GM18517 (cell line): ENCODE measurements at regions not wholly inside any gene's neighbourhood (a gene's known extent, or its start where the extent isn't known, plus 50 kb on each side); places are given as distances from the start of the nearest gene placed in this dataset.
"Not testable (repeated sequence)": the region's sequence is repeated elsewhere in the genome, so short reads cannot be mapped to it uniquely, and the experiment has no call there.

Experiments
- ATAC-seq: cut with Tn5 transposase; IDR thresholded peaks from one replicate; pipeline ENCODE4 v1.9.1; 2021; ENCODE audit warnings: mild to moderate bottlenecking, moderate library complexity; ENCODE audit not compliant: unreplicated experiment

DNA sequence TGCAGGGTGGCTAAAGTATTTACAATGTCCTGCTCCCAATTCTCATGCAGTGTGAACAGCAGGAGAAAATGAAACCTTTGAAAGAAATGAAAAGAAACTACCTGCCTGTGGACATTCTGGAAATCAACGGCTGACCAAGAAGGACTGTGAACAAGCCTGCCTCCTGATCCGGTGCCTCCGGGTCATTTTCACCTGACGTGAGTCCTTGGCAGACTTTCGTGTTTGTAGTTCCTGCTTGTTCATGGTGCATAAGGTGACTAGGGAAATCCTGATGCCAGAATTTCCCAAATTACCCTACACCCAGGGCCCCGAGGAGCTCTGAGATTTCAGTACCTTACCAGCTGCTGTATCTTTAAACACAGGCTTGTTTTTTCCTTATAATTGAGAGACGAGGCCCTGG lies 317.5 kb downstream of the TLE1 start:
- ATAC-seq: no peak

DNA sequence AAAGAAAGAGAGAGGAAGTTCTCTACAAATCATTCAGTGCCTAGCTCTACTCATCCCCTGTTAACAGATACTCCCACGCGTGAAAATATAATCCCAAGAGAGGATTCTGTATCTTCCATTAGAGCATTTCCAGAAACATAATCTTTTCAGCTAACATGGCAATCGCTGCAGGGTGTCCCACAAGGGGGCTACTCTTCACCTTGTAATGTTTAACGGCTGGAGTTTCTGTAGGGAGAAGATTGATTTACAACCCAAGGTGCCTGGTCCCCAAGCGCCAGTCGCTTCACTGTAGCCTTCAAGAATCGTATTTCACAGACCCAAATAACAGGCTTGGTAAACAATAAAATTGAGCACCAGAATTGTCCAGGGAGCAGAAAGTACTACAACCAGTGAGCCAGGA lies 318.7 kb downstream of the TLE1 start:
- no peak for ATAC-seq

DNA sequence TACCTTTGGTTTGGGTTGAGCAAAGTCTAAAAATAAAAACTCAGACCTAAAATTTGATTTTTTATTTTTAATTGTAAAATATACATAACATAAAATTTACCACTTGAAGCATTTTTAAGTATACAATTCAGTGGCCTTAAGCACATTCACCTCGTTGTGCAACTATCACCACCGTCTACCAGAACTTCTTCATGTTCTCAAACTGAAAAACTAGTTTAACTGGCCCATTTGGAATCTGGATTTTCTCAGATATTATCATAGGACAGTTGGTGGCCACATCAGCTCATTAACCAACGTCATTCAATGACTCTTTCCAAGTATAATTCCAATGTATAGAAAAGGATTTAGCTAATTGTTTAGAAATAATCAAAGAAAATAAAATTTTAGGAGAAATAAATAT lies 319.3 kb downstream of the TLE1 start:
- no peak for ATAC-seq

DNA sequence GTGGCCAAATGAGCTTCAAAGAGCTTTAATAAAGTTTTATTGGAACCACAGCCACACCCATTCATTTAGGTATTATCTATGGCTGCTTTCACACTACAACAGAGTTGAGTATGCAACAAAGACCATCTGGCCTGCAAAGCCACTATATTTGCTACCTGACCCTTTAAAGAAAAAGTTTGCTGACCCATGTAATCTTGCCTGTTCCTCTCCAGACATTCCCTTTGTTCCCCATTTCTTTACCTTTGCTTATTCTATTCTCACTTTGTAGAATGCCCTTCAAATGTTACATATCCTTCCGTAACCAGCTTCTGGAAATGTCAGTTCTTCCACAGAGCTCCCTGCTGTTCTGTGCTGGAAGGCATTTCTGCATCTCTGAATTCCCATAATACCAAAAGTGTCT lies 320.2 kb downstream of the TLE1 start:
- no peak for ATAC-seq

DNA sequence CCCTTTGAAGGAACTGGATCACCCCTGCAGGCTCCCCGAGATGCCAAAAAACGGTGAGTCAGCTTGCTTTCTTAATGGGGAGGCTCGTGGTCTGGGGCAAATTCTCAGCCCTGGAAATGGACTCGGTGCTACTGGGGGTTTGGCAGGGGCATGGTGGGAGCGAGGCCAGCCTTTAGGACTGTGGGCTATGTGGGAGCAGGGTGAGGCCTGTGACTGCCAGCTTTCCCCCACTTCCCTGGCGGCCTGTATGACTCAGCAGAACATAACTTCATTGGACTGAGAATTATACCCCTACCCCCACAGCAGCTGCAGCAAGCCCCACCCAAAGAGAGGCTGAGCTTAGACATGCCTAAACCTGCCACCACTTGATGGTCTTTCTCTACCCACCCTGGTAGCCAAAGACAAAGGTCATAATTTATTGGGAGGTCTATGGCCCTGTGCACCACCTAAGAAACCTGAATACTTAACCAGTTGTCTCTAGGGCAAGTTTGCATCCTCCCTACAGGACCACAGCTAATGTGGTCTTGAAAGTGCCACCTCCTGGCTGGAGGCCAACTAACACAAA lies 325.3 kb downstream of the TLE1 start:
- ATAC-seq: no peak

DNA sequence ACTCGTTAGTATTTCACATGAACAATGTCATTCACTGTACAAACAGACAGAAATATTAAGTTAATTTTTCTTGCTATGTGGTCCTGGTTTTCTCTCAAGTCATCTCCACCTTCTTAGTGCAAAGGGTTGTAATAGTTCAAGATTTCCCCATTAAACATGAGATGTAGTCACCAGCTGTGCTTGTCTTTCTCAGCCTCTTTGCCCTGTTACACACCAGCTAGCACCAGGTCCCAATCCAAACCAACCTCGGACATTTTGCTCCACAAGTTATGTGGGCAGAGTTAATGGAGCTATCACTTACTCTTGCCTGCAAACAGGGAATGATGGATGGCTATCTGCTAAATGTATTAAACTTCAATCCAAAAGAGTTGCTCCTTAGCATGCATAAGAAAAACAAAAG lies 328.1 kb downstream of the TLE1 start:
- ATAC-seq: no peak

DNA sequence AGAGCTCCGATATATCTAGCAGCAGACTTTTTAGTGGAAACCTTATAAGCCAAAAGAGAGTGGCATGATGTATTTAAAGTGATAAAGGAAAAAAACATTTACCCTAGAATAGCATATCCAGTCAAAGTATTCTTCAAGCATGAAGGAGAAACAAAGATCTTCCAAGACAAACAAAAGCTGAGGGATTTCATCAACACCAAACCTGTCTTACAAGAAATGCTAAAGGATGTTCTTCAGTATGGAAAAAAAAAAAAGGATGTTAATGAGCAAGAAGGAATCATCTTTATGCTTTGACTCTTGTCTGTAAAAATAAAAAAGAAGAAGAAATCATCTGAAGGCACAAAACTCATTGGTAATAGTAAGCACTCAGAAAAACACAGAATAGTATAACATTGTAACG lies 338.2 kb downstream of the TLE1 start:
- ATAC-seq: no peak

DNA sequence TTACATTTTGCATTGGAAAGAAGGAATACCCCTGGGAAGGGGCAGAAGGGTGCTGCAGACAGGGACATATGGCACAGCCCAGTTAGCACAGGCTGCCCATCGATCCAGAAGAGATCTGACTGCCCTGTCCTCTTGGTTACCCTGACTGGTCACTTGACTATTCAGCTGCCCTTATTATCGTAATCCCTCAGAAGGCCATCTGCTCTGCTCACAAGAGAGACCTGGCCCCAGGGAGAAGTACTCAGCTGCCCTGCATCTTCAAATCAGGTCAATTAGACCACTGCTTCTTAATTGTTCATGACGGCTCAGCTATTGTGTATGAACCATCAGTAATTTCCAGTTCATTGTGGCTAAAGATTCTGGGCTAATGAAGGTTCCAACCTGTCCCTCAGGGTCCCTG lies 345.0 kb downstream of the TLE1 start:
- ATAC-seq: no peak

DNA sequence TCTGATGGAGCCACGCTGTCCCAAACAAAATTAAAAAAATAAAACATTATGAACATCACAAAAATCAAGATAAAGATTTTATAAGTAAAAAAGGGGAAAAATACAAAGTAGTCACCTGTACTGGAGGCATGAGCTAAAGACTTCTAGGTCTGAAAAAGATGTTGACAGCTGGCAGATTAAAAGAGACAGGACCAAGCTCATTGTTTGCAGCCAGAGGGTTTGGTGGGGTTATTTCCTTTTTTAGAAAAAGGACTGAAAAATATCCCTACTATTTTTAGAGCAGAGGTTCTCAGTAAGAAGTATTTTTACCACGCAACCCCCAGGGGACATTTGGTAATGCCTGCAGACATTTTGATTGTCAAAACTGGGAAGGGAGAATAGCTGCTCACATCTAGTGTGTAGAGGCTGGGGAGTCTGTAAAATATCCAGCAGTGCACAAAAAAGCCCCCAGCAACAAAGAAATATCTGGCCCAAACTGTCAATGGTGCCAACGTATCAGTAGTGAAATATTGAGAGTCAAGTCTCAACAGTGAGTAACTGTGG lies 353.4 kb downstream of the TLE1 start:
- no peak for ATAC-seq

DNA sequence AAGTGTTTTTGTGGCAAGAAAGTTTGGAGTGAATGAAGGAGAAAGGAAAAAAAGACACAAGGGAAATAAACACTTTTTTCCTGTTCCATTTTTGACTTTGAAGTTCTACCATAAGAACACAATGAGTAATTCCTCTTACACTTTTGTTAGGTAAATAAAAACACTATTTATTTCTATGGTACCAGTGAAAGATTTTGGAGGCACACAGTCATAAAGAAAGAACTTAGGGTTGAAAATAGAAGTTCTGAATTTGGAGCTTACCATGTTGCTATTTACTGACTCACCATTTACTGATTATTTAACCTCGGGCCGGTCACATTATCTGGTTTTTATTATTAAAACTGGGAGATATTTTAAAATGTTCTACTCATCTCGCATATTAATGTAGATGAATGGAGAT lies 367.8 kb downstream of the TLE1 start:
- no peak for ATAC-seq

DNA sequence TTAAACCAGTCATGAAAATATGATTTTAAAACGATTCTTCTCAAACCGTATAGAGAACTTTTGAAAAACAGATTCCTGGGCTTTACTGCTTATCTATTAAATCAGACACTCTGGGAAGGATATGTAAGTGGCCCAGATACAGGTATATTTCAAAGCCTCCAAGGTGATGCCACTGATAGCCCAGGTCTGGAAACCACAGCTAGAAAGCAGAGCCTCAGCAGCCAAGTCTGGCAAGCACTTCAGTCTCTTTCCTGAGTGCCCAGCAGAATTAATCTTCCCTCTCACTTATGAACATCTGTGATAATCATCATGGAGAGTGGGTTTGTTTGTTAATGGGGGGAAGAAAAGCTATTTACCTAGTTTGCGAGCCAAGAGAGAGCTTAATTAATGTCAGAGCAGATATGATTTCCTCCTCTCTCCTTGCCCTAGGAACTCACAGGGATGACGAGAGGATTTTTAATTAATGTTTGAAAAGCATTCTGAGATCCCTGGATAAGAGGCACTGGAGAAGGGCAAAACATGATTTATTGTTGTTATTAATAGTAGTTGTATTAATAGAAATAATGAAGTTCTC lies 368.4 kb downstream of the TLE1 start:
- ATAC-seq: no peak

DNA sequence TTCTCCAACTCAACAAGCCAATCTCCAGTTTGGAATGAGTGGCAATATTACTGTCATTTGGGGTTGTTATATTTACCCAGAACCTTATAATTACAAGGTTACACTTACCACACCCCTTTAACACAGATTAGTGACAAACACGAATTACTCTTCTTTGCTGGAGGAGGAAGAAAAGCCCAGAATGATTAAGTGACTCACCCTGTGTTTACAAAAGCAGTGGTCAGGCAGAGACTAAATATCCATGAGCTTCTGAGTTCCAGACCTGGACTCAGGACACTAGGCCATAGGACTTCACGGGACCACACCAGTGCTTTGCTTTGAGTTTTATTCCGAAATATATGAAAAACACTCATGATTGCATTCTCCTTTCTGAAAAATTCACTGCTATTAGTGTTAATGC lies 370.8 kb downstream of the TLE1 start:
- no peak for ATAC-seq

DNA sequence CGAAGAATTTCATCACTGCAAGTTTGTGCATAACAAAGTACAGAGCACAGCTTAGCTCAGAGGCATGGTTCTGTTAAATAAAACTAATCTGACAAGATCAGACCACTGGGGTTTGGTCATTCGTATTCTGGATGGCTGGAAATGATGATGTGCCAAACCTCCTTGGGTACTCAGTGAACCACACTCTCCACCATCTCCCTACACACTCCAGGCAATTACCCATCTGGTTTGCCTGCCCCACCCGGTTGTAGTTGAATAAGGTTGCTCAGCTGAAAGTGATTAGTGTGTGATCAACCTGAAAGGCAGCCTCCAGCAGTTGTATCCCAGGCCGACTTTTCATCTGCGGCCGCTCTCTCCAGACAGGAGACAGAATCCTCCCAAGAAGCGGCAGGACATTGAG lies 371.4 kb downstream of the TLE1 start:
- no peak for ATAC-seq

DNA sequence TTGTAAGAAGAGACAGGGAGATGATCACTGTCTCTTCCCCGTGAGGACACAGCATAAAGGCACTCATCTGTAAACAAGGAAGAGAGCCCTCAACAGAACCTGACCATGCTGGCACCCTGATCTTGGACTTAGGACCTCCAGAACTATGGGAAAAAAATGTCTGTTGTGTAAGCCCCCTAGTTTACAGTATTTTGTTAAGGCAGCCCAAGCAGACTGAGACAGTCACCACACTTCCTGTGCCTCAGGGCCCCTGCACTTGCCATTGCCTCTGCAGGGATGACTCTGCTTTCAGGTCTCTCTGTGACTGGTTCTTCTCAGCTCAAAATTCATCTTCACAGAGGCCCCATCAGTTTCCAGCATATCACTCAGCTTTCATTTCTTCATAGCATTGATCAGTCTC lies 372.1 kb downstream of the TLE1 start:
- ATAC-seq: no peak

DNA sequence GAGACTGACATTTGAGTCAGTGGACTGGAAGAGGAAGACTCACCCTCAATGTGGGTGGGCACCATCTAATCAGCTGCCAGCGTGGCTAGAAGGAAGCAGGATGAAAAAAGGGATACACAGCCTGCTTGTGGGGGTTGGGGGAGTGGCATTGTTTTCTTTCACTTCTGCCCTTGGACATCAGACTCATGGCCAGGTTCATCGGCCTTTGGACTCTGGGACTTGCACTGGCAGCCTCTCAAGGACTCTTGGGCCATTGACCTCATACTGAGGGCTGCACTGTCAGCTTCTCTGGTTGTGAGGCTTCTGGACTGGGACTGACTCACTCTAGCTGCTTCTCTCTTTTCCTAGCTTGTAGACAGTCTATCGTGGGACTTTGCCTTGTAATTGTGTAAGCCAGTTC lies 374.9 kb downstream of the TLE1 start:
- ATAC-seq: no peak

DNA sequence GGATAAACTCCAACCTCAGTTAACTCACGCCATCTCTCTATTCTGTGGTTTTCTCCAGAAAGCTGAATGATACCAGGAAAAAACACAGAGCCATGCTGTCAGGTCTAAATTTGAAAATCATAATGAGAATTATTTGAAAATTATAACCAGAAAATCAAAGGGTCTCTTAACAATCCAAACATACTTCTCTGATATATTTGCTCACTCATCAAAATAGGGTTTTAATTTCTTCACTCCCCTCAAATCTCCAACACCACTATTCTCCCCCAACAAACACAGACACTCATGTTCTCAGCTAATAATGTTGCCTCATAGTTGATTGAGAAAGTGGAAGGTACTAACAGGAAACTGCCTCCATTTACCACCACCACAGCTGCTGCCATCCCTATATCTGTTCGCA lies 375.5 kb downstream of the TLE1 start:
- ATAC-seq: no peak

DNA sequence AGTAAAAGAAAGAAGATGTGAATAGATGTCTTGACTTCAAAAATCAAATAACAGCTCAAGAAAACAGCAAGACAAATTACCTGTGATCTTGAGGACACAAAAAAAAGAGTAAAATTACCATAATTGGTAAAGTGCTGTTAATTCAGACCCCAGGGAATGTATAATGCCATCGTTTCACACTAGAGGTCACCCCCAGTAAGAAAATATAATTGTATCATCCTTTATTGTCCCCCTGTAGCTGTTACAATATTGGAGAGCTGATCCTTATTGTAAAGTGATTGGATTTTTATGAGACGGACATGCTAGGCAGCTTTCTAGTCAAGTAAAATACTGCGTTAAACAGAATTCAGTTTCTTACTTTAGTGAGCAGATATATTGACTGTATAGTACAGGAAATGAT lies 377.0 kb downstream of the TLE1 start:
- no peak for ATAC-seq

DNA sequence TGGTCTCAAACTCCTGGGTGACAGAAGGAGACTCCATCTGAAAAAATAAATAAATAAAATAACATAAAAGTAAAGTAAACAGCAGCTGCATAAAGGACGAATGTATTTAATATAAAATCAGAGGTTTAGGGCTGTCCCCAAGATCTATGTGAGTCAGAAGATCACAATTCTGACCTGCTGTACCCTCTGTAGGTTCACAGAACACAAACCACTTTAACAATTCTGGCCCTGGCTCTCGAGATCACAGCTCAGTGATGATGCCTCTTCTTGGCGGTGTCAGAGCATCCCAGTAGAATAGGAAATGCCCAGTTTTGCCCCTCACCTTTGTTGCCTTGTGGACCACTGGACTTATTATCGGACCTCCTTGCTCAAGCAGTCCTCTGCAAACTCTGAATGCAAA lies 380.9 kb downstream of the TLE1 start:
- ATAC-seq: no peak

DNA sequence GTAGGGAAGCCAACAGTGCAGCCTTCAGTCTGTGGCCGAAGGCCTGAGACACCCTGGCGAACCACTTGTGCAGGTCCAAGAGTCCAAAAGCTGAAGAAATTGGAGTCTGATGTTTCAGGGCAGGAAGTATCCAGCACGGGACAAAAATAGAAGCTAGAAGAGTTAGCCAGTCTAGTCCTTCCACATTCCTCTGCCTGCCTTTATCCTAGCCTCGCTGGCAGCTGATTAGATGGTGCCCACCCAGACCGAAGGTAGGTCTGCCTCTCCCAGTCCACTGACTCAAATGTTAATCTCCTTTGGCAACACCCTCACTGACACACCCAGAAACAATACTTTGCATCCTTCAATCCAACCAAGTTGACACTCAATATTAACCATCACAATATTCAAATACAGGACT lies 381.6 kb downstream of the TLE1 start:
- not testable (repeated sequence) for ATAC-seq

DNA sequence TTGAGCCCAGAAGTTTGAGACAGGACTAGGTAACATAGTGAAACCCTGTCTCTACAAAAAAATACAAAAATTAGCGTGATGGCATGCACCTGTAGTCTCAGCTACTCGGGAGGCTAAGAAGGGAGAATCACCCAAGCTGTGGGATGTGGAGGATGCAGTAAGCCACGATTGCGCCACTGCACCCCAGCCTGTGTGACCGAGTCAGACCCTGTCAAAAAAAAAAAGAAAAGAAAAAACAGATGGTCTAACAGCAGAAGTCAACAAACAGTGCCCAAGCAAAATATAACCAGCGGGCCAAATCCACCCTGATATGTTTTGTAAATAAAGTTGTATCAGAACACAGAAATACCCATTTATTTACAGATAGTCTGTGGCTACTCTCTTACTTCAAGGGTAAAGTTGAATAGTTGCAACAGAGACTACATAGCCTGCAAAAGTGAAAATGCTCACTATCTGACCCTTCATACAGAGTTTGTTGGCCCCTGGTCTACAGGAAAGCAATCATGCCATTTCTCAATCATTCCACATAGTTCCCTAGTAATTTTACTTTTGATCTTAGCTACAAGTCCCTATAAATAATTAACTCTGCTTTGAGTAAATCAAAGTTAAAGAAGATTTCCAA lies 383.7 kb downstream of the TLE1 start:
- ATAC-seq: no peak

DNA sequence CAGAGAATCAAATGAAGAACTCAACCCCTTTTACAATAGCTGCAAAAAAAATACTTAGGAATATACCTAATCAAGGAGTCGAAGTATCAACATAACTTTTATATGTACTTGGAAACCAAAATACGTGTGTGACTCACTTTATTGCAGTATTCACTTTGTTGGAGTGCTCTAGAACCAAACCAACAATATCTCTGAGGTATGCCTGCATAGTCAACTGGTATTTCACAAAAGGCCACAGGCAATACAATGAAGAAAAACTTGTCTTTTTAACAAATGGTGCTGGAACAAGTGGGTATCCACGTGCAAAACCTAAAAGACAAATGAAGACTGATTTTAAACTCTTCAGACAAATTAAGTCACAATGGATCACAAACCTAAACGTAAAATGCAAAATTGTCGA lies 385.7 kb downstream of the TLE1 start:
- ATAC-seq: no peak

DNA sequence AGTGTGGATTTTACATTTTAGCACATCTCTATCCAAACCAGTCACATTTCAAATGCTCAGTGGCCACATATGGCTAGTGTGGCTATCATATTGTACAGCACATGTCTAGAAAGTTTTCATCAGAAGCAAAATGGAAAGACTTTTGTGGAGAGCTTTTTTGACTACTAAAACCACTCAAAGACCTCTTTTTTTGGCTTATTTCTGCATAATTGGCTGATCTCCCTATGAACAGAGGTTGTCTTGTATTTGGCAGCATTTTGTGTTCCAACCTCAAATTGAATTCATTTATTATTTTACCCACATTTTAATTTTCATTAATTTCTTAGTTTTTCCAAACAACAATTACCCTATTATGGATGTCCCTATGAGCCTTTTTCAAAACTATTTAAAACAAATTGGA lies 395.7 kb downstream of the TLE1 start:
- ATAC-seq: no peak
